GM10266 (cell line): ENCODE measurements at regions not wholly inside any gene's neighbourhood (a gene's known extent, or its start where the extent isn't known, plus 50 kb on each side); places are given as distances from the start of the nearest gene placed in this dataset.

Experiments
- DNase-seq: peaks from one replicate; pipeline ENCODE4 v3.0.0; 2012; ENCODE audit errors: extremely low spot score
- TF ChIP-seq, protein P1 (sequence below): IDR thresholded peaks from 2 replicates; pipeline ENCODE4 v1.5.1; 2012; ENCODE audit warnings: mild to moderate bottlenecking, low read depth; ENCODE audit not compliant: control insufficient read depth, insufficient read depth; ENCODE audit errors: missing control alignments

DNA sequence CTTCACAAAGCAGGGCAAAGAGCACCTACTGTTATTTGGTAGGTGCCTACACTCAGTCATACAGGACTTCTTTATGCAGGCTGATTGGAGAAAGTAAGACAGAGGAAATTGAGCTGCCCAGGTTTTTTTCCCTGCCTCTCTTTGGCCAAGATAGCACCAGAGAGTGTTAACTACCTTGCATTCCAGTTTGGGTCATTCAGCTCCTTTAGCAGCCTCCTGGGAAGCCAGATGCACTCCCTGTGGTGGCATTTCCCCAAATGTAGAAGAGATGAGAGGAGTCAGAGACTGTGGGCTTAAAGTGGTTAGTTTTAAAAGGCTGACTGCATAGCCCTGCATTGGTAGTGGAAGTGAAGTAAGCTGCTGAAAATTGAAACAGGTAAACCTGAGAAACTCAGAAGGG, 358.4 kb downstream of the BCKDHB start:
- no peak for DNase-seq
- TF ChIP-seq, protein P1, sequence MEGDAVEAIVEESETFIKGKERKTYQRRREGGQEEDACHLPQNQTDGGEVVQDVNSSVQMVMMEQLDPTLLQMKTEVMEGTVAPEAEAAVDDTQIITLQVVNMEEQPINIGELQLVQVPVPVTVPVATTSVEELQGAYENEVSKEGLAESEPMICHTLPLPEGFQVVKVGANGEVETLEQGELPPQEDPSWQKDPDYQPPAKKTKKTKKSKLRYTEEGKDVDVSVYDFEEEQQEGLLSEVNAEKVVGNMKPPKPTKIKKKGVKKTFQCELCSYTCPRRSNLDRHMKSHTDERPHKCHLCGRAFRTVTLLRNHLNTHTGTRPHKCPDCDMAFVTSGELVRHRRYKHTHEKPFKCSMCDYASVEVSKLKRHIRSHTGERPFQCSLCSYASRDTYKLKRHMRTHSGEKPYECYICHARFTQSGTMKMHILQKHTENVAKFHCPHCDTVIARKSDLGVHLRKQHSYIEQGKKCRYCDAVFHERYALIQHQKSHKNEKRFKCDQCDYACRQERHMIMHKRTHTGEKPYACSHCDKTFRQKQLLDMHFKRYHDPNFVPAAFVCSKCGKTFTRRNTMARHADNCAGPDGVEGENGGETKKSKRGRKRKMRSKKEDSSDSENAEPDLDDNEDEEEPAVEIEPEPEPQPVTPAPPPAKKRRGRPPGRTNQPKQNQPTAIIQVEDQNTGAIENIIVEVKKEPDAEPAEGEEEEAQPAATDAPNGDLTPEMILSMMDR, result no peak

DNA sequence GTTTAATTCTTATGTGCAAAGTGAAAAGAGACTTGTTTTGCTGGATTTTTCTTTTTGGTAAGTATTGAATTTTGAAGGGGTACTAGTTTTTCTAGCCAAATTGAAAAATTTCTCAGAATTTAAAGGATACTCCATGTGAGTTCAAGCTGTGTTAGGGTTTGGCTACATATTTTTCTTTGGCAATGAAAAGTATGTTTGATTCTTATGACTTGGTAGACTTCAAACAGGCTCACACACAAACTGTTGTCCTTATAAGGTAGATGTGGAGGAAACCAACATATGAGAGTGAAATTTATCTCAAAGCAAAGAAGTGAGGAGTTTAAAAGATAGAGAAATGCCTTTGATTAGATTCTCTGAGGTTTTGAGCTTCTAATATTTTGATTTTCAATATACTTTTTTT, 356.7 kb downstream of the BCKDHB start:
- no peak for DNase-seq
- TF ChIP-seq, protein P1, result no peak

DNA sequence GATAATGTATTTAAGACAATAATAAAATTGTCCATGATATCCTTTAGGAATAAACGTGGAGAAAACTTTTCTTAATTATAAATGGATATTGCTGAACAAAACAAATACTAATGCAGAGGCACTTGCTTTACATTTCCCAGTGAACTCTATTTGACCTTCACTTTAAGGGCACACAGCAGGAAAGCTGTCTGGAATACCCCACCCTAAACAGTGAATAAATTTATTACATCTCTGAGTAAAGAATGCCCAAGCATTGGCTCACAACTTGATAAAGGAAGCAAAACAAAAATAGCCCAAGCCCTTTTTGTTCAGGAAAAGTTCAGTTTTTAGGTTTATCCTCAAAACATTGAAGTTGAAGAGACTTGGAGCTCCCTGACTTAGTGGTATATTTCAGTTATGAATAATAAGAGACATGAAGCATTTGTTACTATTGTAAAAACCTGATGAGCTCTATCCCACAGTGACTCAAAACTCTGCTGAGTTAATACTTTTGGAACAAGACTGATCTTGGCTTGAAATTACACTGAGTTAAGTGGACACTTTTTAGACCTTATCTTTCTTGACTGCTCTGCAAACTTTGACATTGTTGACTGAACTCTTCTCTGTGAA, 353.9 kb downstream of the BCKDHB start:
- TF ChIP-seq, protein P1, result no peak
- DNase-seq, result no peak

DNA sequence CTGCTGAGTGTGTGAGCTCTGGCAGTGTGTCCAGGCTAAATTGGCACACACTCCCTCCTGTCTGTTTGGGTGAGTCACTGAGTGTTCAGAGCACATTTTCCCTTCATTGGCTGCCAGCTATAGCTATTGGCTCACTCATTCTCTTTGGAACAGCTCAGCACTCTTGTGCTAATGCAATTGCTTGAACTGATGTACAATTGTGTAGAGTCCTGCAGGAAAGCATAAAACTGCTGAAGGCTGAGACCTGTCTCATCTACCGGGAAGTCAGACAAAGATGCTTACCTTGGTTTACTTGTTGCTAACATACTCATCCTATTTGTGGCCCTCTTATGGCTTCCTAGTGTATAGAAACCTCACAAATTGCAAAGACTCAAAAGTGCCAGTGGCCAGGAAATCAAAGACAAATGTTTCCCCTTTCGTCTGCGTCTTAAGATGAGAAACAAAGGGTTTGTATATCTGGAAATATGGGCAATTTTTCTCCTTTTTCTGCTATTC, 351.0 kb downstream of the BCKDHB start:
- TF ChIP-seq, protein P1, result no peak
- DNase-seq, result no peak

DNA sequence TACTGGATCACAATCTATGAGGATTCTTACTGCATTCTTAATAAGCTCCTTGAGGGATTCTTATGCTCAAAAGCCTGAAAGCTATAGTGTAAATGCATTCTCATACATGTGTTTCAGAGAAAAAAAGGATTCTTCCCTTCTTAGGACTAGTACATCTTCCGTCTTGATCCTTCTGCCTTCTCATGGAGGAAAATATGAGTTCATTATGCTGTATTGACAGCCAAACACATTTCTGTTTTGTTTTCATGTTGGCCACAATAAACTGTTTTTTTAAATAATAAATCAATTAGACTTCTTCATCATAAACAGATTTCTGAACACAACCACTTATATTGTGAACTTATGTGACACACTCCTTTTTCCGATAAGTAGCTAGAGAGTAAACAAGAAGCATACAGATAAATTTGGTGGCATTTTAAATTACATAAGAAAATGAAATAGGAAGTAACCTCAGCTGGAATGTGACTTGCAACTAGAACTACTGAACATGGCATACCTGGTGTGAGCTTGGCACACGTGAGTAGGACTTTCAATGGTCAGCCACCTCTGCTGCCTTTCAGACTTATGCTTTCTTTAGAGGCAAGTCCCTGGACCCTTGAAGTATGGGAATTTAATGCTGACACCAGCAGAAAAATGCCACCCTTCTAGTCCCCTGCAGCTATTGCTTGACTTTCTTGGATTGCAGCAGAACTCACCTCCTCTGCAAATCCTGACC, 350.4 kb downstream of the BCKDHB start:
- DNase-seq, result no peak
- TF ChIP-seq, protein P1, result no peak

DNA sequence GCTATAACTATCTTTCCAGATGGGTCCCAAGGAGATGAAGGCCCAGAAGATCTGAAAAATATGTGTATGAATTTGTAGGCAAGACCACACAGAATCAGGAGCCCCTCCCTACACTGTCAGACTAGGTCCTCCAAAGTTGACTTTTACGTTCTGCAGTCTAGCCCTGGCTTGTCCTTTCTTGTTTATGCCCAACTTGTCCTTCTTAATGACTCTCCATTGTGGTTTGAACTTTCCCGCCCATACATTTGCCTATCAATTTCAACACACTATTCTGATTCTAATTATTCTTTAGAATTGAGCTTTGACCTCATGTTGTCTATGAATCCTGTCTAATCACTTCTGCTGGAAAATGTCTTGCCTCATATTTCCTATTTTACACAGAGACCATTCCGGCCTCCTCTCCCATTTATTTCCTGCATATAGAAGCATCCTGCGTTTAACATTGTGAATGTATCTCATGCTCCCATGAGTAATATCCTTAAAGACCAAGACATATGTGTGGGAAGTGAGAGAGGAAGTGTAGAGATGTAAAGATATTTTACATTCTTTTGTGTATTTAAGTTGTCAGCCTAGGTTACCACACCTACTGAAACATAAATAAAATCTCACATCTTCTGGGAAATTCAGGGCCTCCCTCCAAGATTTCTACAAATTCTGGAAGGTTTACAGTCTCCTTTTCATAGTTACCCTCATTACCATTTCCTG, 348.3 kb downstream of the BCKDHB start:
- TF ChIP-seq, protein P1, result no peak
- DNase-seq, result no peak

DNA sequence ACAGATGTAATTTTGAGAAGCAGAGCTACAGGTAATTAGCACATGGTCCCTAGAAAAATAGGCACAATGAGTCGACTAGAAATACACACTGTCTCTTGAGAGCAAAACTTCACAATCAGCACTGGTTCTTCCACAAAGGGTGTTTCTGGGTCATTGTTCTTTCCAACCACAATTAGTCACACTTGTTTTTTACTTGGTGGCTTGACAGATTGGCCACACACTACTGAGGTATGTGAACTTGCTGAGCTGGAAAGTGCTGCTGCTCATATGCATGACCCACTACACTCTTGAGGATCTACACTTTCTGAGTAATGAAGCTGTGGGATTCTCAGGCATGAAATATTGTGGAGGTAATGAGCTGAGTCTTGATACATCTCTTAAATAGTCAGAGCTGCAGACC, 347.7 kb downstream of the BCKDHB start:
- TF ChIP-seq, protein P1, result no peak
- peak; percentile 14 for DNase-seq
